ENCODE measurements at regions not wholly inside any gene's neighbourhood (a gene's known extent, or its start where the extent isn't known, plus 50 kb on each side); places are given as distances from the start of the nearest gene placed in this dataset.
A peak's percentile ranks its signal among the peaks of the same experiment; 100 is the strongest.
"Not testable (repeated sequence)": the region's sequence is repeated elsewhere in the genome, so short reads cannot be mapped to it uniquely, and the experiment has no call there.

- DNase-seq (ENCODE audit: low spot score), result no peak
Observed at GRCh38 chr16:85220964-85221731, 108.9 kb upstream of the CIBAR2 start.

GRCh38 chr16:85221771-85222154 is 109.5 kb upstream of the CIBAR2 start:
- DNase-seq (ENCODE audit: low spot score), result no peak

GRCh38 chr16:85222155-85222863 is 110.0 kb upstream of the CIBAR2 start:
- DNase-seq (ENCODE audit: low spot score), result no peak

- DNase-seq (ENCODE audit: low spot score), result no peak
Observed at GRCh38 chr16:85225257-85225656, 113.0 kb upstream of the CIBAR2 start.

GRCh38 chr16:85225721-85226120 is 113.4 kb upstream of the CIBAR2 start:
- DNase-seq (ENCODE audit: low spot score), result no peak

- no peak for DNase-seq (ENCODE audit: low spot score)
Observed at GRCh38 chr16:85227084-85227945, 115.0 kb upstream of the CIBAR2 start.

GRCh38 chr16:85227946-85228862 is 115.9 kb upstream of the CIBAR2 start:
- DNase-seq (ENCODE audit: low spot score), result no peak

- no peak for DNase-seq (ENCODE audit: low spot score)
Observed at GRCh38 chr16:85228970-85229430, 116.7 kb upstream of the CIBAR2 start.

GRCh38 chr16:85229869-85230462 is 117.7 kb upstream of the CIBAR2 start:
- no peak for DNase-seq (ENCODE audit: low spot score)

GRCh38 chr16:85230764-85231383 is 118.6 kb upstream of the CIBAR2 start:
- DNase-seq (ENCODE audit: low spot score), result not testable (repeated sequence)

GRCh38 chr16:85231959-85232358 is 119.7 kb upstream of the CIBAR2 start:
- no peak for DNase-seq (ENCODE audit: low spot score)

GRCh38 chr16:85232369-85233142 is 120.3 kb upstream of the CIBAR2 start:
- no peak for DNase-seq (ENCODE audit: low spot score)

- DNase-seq (ENCODE audit: low spot score), result no peak
Observed at GRCh38 chr16:85233516-85233915, 121.2 kb upstream of the CIBAR2 start.

- no peak for DNase-seq (ENCODE audit: low spot score)
Observed at GRCh38 chr16:85234310-85235204, 122.3 kb upstream of the CIBAR2 start.

GRCh38 chr16:85235991-85236817 is 123.9 kb upstream of the CIBAR2 start:
- no peak for DNase-seq (ENCODE audit: low spot score)

- DNase-seq (ENCODE audit: low spot score), result no peak
Observed at GRCh38 chr16:85236818-85237150, 124.5 kb upstream of the CIBAR2 start.

GRCh38 chr16:85237817-85238216 is 125.5 kb upstream of the CIBAR2 start:
- no peak for DNase-seq (ENCODE audit: low spot score)

GRCh38 chr16:85238233-85238647 is 126.0 kb upstream of the CIBAR2 start:
- peak; percentile 66 for DNase-seq (ENCODE audit: low spot score)
